ENCODE measurements at regions not wholly inside any gene's neighbourhood (a gene's known extent, or its start where the extent isn't known, plus 50 kb on each side); places are given as distances from the start of the nearest gene placed in this dataset.

GRCh38 chr12:94748726-94749421, 98.5 kb upstream of the TMCC3 start:
- DNase-seq = no peak

- peak in 4 of 14 donors; percentile 4 to 86 (median 18) for DNase-seq
Observed at GRCh38 chr12:94745562-94745961, 95.2 kb upstream of the TMCC3 start.

DNA sequence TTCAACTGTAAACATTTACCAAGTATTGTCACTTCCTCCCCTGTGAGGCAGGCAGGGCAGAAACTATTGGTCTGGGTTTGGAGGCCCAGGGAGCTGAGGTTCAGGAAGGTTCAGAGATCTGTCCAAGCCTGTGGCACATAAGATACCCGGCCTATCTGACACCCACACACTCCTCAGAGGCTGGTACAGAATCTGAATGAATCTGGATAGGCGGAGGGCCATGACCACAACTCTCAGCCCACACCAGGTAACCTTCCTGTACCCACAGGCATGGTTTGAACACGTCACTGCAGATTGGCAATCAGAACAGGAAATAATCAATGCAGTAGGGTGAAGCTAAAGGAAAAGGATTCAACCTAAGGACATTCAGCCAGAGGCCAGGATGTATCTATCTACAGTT, 92.8 kb upstream of the TMCC3 start:
- DNase-seq = no peak

DNA sequence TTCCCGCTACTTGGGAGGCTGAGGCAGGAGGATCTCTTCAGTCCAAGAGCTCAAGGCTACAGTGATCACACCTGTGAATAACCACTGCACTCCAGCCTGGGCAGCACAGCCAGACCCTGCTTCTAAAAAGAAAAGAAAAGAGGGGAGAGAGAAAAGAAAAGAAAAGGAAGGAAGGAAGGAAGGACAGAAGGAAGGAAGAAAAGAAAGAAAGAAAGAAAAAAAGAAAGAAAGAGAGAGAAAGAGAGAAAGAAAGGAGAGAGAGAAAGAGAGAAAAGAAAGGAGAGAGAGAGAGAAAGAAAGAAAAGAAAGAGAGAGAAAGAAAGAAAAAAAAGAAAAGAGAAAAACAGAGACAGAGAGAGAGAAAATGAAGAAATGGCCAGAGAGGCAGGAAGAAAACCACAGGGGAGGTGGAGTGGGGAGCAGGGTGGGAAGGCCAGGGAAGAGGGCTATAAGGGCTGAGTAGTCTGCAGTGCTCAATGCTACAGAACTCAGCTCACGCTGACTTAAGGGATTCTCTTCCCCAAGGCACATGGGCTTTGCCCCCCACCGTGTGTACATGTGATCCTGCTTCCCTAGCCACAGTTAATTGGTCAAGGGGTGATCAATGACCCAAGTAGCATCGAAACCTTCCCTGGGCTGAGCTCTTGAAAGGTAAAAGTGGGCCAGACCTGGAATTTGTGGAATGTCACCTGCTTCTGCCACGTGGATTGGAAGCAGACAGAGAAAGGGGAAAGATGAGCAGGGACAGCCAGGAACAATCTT, 90.4 kb upstream of the TMCC3 start:
- DNase-seq = no peak

DNA sequence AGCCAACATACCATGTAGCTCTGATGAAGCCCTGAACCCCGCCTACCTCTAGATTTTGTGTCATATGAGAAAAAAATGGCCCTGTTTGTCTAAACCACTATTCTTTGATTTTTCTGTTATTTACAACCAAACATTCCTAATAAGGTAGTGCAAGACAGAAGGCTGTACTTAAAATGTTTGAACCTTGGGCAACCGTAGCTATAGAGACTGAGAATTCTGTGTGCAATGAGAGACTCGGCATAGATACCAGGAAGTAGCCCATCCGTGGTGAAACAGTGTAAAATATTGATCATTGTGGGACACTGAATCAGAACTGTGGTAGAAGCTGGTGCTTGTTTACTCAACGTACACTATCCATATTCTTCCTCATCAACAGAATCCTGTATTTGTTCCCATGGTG, 86.5 kb upstream of the TMCC3 start:
- DNase-seq = no peak

- DNase-seq = no peak
Observed at GRCh38 chr12:94736004-94736403, 85.6 kb upstream of the TMCC3 start.

GRCh38 chr12:94733727-94734126, 83.4 kb upstream of the TMCC3 start:
- DNase-seq = no peak

DNA sequence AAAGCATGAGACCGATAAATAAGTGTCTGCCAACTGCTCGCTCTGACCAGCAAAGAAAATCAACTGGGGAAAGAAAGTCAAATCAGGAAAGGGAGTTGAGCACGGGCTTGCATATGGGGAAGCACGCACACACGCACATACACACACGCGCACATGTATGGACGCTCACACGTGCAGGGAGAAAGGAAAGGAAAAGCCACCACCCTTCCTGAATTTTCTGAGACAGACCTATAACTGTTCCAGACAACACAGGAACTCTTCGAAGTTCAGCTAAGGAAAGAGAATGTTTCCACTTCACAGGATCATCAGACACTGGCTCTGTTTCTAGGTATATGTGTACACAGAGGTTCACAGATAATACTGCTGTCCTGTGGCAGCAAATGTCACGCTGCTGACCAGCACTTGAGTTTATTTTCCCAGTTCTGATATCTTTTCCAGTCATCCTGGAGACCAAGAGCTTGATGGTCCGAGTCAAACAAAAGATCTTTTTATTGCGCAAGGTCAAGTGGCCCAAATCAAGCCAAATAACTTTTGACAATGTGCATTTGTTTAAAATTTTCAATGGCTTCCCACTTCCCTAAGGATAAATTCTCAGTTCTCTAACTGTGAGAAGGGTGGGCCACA, 82.1 kb upstream of the TMCC3 start:
- no peak for DNase-seq

DNA sequence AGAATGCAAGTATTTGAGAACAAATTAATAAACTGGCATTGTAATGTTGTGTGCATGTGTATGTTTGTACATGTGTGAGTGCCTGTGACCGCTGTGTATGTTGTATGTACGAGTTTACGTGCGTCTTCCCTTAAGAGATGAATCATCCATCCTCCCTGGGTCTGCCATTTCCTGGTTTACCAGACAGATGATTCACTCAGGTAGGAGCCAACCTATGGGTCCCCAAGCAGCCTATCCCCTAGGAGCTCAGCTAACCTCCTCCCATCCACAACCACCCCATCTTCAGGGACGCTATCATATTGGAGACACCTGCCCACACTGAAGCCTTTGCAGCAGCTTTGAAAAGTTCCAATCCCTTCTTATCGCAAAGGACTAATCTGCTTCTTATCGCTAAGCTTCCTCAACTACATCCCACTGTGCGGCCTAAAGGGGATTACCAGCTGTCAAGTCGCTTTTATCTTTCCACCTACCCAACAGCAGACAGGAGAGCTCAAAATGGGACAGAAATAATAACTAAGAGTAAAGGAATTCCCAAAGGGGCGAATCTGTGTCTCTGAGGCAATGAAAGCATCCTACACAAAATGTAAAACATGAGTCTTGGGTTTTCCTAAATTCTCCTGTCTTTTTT, 81.5 kb upstream of the TMCC3 start:
- DNase-seq = no peak

GRCh38 chr12:94730847-94731246, 80.5 kb upstream of the TMCC3 start:
- DNase-seq = no peak

DNA sequence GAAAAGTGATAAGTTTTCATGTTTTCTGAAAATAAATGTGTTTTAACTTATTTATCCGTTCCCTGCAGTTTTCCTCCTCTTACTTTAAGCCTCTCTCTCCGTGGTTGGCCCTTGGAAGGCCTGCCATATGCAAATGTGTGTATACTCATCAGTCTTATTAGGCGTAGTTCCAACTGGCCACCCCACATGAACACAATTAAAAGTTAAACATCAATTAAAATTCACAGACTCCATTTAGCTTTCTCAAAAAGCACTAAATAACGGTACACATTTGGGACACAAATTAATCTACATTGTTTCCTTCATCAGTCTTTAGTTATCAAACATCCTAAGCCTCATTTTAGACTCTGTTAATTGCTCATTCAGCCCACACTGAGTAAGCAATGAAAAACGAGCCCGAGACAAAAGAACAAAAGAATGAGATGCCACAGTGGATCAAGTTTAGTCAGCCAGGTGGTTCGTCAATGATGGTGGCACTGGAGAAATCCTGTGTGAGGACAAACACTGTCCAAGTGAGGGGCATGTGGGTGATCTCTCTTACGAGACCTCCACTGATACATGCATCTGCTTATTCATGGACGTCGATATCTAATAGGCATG, 76.0 kb upstream of the TMCC3 start:
- DNase-seq = no peak

DNA sequence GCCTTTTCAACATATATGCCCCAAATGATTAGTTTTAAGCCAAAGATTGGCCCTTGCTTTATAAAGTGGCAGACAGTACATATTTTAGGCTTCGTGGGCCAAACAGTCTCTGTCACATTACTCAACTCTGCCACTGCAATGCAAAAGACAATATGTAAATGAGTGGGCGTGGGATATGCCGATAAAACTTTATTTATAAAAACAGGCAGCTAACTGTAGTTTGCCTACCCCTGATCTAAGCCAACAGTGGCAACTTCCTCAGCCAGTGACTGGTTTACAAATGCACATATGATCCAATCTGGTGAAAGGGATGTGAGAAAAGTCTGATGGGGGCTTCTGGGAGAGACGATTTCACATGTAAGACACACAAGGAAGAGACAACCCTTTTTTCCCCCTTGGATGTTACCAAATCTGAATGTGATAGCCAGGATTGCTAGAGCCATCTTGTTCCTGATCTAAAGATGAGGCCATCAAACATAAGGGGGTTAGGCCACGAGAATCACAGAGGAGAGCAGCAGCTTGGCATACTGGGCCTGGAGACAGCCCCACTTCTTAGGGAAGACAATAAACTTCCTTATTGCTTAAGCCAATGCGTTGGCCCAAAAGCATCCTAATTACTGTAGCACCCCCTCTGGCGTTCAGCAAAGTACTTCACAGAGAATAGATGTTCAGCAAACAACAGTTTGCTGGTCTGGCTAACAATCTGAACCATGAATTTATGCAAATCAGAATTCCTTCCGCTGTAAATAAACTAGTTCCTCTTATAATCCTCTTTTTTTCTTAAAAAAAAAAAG, 75.2 kb upstream of the TMCC3 start:
- DNase-seq = peak in 1 of 14 donors; percentile 6

DNA sequence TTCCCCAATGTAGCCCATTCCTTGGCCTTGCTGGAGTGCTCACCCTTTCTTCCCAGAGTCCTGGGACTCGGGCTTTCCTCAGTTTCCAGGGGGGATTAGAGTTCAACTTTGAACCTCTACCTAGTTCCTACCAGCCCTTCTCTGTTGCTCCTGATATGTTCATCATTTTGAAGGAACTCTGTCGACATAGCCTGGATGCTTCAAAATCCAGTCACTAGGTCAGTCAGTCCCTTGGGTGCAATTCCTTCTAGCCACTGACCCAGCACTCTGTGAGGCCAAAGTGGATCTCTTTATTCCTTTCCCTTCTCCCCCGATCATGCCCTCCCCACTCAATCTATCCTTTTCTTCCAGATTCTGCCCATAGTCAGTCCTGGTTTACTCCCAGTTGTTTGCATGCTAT, 72.3 kb upstream of the TMCC3 start:
- DNase-seq = no peak

DNA sequence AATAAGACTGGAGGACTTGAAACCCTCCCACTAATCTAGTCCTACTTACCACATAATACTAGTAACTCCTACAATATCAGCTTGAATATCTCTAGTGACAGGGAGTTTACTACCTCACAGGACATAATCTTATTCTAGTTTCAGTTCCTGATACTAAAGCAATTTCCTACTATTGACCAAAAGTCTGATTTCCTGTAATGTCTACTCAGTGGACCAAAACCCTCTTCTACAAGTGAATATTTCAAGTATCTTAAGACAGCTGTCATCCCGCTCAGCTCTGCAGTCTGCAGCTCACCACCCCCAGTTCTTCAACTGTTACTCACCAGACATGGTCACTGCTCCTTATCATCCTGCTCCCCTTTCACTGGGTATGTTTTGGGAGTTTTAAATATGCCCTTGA, 70.8 kb upstream of the TMCC3 start:
- no peak for DNase-seq

- no peak for DNase-seq
Observed at GRCh38 chr12:94718114-94718513, 67.8 kb upstream of the TMCC3 start.

- DNase-seq = no peak
Observed at GRCh38 chr12:94717656-94718055, 67.3 kb upstream of the TMCC3 start.

DNA sequence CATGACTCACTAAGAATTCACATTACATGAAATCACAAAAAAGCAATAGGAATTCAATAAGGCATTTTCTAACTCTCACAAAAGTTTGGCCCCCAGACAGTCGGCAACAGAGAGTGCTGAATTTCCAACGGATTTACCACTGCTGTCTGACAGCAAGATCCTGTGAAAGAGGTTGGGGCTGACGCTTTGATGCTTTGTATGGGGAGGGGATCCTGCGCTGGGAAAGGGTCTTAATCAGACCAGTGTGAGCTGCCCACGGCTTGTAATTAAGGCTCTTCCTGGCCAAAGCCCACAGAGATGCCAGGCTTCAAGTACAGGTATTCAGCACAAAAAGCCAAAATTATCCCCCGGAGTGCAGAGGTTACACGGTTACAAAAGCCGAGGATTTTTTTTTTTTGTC, 66.8 kb upstream of the TMCC3 start:
- DNase-seq = no peak

DNA sequence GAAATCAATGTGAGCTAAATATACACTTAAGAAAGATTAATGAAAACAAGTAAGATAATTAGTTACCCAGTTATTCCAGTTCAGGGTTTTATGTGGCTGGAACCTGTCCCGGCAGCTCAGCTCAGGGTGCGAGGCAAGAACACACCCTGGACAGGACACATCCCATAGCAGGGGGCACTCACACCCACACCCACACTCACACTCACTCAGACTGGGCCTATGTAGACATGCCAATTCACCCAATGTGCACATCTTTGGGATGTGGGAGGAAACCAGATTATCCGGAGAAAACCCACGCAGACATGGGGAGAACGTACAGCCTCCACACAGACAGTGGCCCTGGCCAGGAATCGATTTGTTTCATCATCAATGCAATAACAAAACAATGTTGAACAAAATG, 66.0 kb upstream of the TMCC3 start:
- DNase-seq = no peak

- DNase-seq = no peak
Observed at GRCh38 chr12:94714378-94715114, 64.2 kb upstream of the TMCC3 start.

GRCh38 chr12:94712815-94713515, 62.6 kb upstream of the TMCC3 start:
- DNase-seq = no peak

GRCh38 chr12:94710933-94711332, 60.6 kb upstream of the TMCC3 start:
- DNase-seq = no peak
